HUES48 (cell line): ENCODE measurements at regions not wholly inside any gene's neighbourhood (a gene's known extent, or its start where the extent isn't known, plus 50 kb on each side); places are given as distances from the start of the nearest gene placed in this dataset.

Source experiments
- H3K27ac ChIP-seq: one replicate; pipeline ENCODE4 v1.7.0; 2013; ENCODE audit warnings: low read depth, low read length, inconsistent platforms
- H3K27me3 ChIP-seq: 2 replicates; pipeline ENCODE4 v1.6.1; 2013; ENCODE audit warnings: mild to moderate bottlenecking, low read length; ENCODE audit not compliant: control insufficient read depth, insufficient read depth
- H3K36me3 ChIP-seq: 2 replicates; pipeline ENCODE4 v1.6.1; 2013; ENCODE audit warnings: low read length; ENCODE audit not compliant: control insufficient read depth, insufficient read depth
- H3K4me1 ChIP-seq: 2 replicates; pipeline ENCODE4 v1.6.1; 2013; ENCODE audit warnings: mild to moderate bottlenecking, low read length; ENCODE audit not compliant: control insufficient read depth, insufficient read depth
- H3K4me3 ChIP-seq: 2 replicates; pipeline ENCODE4 v1.5.1; 2013; ENCODE audit warnings: mild to moderate bottlenecking, low read depth, low read length
- H3K9ac ChIP-seq: 2 replicates; pipeline ENCODE4 v1.6.1; 2013; ENCODE audit warnings: mild to moderate bottlenecking, low read depth, low read length, moderate library complexity
- H3K9me3 ChIP-seq: 2 replicates; pipeline ENCODE4 v1.6.1; 2013; ENCODE audit warnings: low read length; ENCODE audit not compliant: control insufficient read depth, insufficient read depth

DNA sequence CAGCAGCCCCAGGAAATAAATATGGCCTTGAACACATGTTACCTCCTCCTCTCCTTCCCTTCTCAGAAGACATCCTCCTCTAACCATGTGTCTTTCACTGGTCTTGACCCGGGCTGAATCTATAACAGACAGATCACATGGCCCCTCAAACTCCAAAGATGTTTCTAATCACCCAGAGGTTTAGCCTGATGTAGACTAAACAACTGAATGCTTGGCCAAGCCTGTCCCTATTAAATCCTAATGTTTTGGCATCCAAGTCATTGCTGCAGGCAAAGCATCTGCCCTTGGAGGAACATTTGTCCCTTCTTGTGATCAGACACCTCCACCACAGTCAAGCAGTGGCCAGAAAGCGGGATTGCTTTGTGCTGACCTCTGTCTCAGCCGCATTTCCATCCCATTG, 65.5 kb downstream of the ANKRD60 start:
- no peak overlapping the region for H3K9ac ChIP-seq
- no peaks in the 10 kb centered on the region for H3K9me3 ChIP-seq
- H3K27me3 ChIP-seq, result no peaks in the 10 kb centered on the region
- no peak overlapping the region for H3K4me3 ChIP-seq
- no peaks in the 10 kb centered on the region for H3K36me3 ChIP-seq
- no peaks in the 10 kb centered on the region for H3K4me1 ChIP-seq
- no peak overlapping the region for H3K27ac ChIP-seq

GRCh38 chr20:58161192-58161591, 67.3 kb downstream of the ANKRD60 start:
- Histone ChIP-seq H3K9ac (no peak overlapping the region), H3K9me3 (no peaks in the 10 kb centered on the region), H3K4me3 (no peak overlapping the region), H3K27me3 (no peaks in the 10 kb centered on the region), H3K4me1 (no peaks in the 10 kb centered on the region), H3K36me3 (no peaks in the 10 kb centered on the region), H3K27ac (no peak overlapping the region)

- Histone ChIP-seq H3K27ac (no peak overlapping the region), H3K9me3 (no peaks in the 10 kb centered on the region), H3K27me3 (no peaks in the 10 kb centered on the region), H3K4me3 (no peak overlapping the region), H3K4me1 (no peaks in the 10 kb centered on the region), H3K9ac (no peak overlapping the region), H3K36me3 (no peaks in the 10 kb centered on the region)
Observed at GRCh38 chr20:58160451-58161061, 67.9 kb downstream of the ANKRD60 start.

- Histone ChIP-seq H3K9ac (no peak overlapping the region), H3K36me3 (no peaks in the 10 kb centered on the region), H3K4me3 (no peak overlapping the region), H3K4me1 (0 out of 2 replicates have a peak, but pooled peaks cover 3% of the 10 kb centered on the region), H3K27me3 (peaks cover 3% of the 10 kb centered on the region), H3K27ac (no peak overlapping the region), H3K9me3 (no peaks in the 10 kb centered on the region)
Observed at GRCh38 chr20:58155148-58155925, 73.1 kb downstream of the ANKRD60 start.

GRCh38 chr20:58154113-58154512, 74.3 kb downstream of the ANKRD60 start:
- peaks cover 13% of the 10 kb centered on the region for H3K27me3 ChIP-seq

GRCh38 chr20:58153121-58153520, 75.3 kb downstream of the ANKRD60 start:
- no peaks in the 10 kb centered on the region for H3K9me3 ChIP-seq
- H3K27ac ChIP-seq, result no peak overlapping the region
- H3K36me3 ChIP-seq, result no peaks in the 10 kb centered on the region
- H3K4me1 ChIP-seq, result 0 out of 2 replicates have a peak, but pooled peaks cover 4% of the 10 kb centered on the region
- no peak overlapping the region for H3K4me3 ChIP-seq
- H3K9ac ChIP-seq, result no peak overlapping the region
- peaks cover 13% of the 10 kb centered on the region for H3K27me3 ChIP-seq

More at GRCh38 chr20:58154113-58154512, 74.3 kb downstream of the ANKRD60 start:
- no peaks in the 10 kb centered on the region for H3K36me3 ChIP-seq
- H3K4me3 ChIP-seq, result no peak overlapping the region
- H3K4me1 ChIP-seq, result 0 out of 2 replicates have a peak, but pooled peaks cover 4% of the 10 kb centered on the region
- no peak overlapping the region for H3K9ac ChIP-seq
- H3K27ac ChIP-seq, result no peak overlapping the region
- H3K9me3 ChIP-seq, result no peaks in the 10 kb centered on the region

GRCh38 chr20:58150772-58151171, 77.7 kb downstream of the ANKRD60 start:
- peaks cover 13% of the 10 kb centered on the region for H3K27me3 ChIP-seq
- peak overlapping the region; percentile 44 for H3K4me3 ChIP-seq
- H3K4me1 ChIP-seq, result 0 out of 2 replicates have a peak, but pooled peaks cover 4% of the 10 kb centered on the region

GRCh38 chr20:58149437-58150091, 78.9 kb downstream of the ANKRD60 start:
- H3K9ac ChIP-seq, result no peak overlapping the region
- no peak overlapping the region for H3K27ac ChIP-seq
- H3K27me3 ChIP-seq, result peaks cover 13% of the 10 kb centered on the region
- no peak overlapping the region for H3K4me3 ChIP-seq
- H3K36me3 ChIP-seq, result no peaks in the 10 kb centered on the region
- H3K4me1 ChIP-seq, result 0 out of 2 replicates have a peak, but pooled peaks cover 4% of the 10 kb centered on the region
- no peaks in the 10 kb centered on the region for H3K9me3 ChIP-seq

More at GRCh38 chr20:58150772-58151171, 77.7 kb downstream of the ANKRD60 start:
- H3K27ac ChIP-seq, result no peak overlapping the region
- no peaks in the 10 kb centered on the region for H3K9me3 ChIP-seq
- no peak overlapping the region for H3K9ac ChIP-seq
- no peaks in the 10 kb centered on the region for H3K36me3 ChIP-seq

DNA sequence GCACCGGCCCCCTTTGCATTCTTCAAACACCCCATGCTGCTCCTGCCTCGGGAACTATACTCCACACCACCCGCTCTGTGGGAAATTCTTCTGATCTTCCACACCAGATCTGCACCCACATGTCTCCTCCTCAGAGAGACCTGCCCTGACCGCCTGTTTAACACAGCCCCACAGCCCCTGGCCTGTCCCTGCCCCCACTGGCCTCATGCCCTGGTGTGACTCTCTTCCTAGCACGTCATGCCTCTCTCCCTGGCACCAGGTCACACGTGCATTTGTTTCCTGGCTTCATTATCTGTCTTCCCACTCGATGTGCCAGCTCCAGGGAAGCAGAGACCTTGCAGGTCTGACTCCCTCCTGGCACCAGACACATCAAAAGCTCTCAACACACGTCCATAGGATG, 79.6 kb downstream of the ANKRD60 start:
- Histone ChIP-seq H3K27me3 (peaks cover 13% of the 10 kb centered on the region), H3K9me3 (no peaks in the 10 kb centered on the region), H3K4me3 (no peak overlapping the region), H3K36me3 (no peaks in the 10 kb centered on the region), H3K27ac (no peak overlapping the region), H3K4me1 (0 out of 2 replicates have a peak, but pooled peaks cover 4% of the 10 kb centered on the region), H3K9ac (no peak overlapping the region)

GRCh38 chr20:58147628-58148370, 80.7 kb downstream of the ANKRD60 start:
- no peak overlapping the region for H3K27ac ChIP-seq
- no peaks in the 10 kb centered on the region for H3K36me3 ChIP-seq
- no peak overlapping the region for H3K9ac ChIP-seq
- no peak overlapping the region for H3K4me3 ChIP-seq
- H3K4me1 ChIP-seq, result 0 out of 2 replicates have a peak, but pooled peaks cover 4% of the 10 kb centered on the region
- H3K9me3 ChIP-seq, result no peaks in the 10 kb centered on the region
- peaks cover 13% of the 10 kb centered on the region for H3K27me3 ChIP-seq
